ENCODE measurements at regions not wholly inside any gene's neighbourhood (a gene's known extent, or its start where the extent isn't known, plus 50 kb on each side); places are given as distances from the start of the nearest gene placed in this dataset.

- ATAC-seq (peak; percentile 83), DNase-seq (peak; percentile 62)
Measured at GRCh38 chr14:49971156-49972130, 78.6 kb downstream of the ARF6 start.

DNA sequence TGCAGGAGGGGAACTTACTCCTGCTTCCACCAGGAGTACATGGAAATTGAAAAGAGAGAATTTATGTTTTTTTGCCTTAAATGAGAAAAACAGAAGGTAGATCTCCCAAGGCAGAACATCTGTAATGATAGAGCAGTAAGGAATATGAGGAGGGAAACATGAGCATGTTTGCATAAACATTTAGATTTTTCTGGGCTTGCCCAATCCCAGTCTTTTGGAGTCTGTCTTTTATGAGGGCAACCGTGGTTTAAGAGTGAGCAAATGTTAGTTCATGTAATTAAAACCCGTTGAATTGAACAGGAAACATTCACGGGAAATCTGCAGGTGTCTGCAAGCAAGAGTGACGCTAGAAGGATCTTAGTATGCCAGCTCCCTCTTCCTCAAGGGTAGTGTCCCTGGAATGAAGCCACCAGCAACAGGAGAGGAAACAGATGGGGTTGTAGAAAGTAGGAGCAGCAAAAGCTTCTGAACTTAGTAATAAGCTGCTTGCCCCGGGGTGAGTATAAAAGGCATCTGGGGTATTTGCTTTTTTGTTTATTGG, 79.3 kb downstream of the ARF6 start:
- ATAC-seq, result no peak
- DNase-seq, result no peak

- DNase-seq (peak; percentile 49), ATAC-seq (peak; percentile 48)
Measured at GRCh38 chr14:49972823-49973222, 79.9 kb downstream of the ARF6 start.

- no peak for ATAC-seq
- no peak for DNase-seq
Measured at GRCh38 chr14:49975276-49975675, 82.4 kb downstream of the ARF6 start.

- no peak for ATAC-seq
- no peak for DNase-seq
Measured at GRCh38 chr14:49975799-49976198, 82.9 kb downstream of the ARF6 start.

GRCh38 chr14:49977126-49977841, 84.4 kb downstream of the ARF6 start:
- ATAC-seq (peak; percentile 83), DNase-seq (peak; percentile 52)

- no peak for DNase-seq
Measured at GRCh38 chr14:49980027-49980426, 87.1 kb downstream of the ARF6 start.

GRCh38 chr14:49982082-49982481, 89.2 kb downstream of the ARF6 start:
- ATAC-seq (no peak), DNase-seq (no peak)

More at GRCh38 chr14:49980027-49980426, 87.1 kb downstream of the ARF6 start:
- no peak for ATAC-seq

- no peak for DNase-seq
- ATAC-seq, result no peak
Measured at GRCh38 chr14:49982501-49982951, 89.6 kb downstream of the ARF6 start.

GRCh38 chr14:49984424-49984823, 91.5 kb downstream of the ARF6 start:
- DNase-seq, result no peak
- ATAC-seq, result peak; percentile 73

DNA sequence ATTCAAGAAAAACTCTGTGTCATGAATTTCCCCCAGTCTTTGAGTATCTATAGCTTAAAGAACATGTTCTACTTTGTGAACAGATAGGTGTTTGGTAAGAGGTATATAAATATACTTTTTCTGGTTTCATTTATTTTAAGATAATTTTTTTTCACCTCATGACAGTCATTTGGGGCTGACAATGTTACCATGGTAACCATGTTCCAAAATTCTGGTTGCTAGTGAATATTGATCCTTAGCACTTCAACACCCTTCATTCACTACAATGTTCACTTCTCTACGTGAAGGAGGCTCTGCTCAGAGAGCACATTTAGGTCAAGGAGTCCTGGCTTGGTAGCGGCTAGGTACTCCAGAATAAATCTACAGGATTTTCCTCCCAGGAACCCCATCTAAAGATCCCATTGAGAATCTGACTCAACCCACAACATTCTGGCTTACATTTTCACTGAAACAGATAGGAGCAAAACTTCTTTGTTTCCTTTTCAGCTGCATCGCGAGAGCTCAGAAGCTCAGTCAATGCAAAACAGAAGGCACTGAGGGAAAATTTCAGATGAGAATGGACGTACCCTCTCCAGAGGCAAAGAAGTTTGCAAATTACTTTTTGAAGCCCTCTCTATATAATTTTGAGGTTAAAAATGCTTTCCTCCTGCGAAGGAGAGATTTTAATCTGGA, 93.6 kb downstream of the ARF6 start:
- no peak for DNase-seq
- ATAC-seq, result no peak

DNA sequence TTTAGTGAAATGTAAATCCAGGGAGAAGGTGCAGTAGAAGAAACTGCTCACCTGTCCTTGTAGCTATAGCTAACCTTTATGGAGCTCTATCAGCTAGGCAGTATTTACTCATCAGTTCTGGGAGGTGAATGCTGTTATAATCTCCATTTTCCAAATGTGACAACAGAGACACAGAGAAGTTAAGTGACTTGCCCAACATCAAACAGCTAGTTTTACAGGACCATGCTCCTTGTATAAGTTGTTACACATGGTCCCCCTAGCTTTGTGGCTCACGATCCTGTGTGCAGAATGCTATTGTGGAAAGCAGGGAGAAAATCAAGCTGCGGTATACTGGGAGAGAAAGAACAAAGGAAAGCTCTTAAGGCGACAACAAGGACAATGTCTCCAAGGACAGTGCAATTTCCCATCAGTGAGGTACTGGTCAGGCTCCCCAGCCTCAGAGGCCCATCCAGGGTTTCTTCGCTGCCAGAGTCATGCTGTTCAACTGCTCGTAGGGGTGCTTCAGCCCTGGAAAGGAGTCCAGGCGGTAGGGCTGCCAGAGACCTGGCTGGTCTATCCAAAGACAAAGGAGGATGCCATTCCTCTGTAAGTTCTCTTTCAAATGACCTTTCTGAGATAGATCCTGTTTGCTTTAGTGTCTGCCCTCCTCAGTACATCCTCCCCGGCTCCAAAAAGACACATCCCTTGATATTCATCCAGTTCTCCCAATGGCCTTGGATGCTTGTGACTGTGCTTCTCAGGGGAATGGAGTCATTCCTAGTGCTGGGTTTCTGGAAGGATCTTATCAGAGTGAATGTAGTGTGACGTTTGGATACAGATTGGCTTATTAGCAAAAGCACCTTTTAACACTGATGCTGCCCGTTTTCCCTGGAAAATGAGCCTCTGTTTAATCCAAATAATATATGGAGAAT, 95.5 kb downstream of the ARF6 start:
- no peak for ATAC-seq
- no peak for DNase-seq

DNA sequence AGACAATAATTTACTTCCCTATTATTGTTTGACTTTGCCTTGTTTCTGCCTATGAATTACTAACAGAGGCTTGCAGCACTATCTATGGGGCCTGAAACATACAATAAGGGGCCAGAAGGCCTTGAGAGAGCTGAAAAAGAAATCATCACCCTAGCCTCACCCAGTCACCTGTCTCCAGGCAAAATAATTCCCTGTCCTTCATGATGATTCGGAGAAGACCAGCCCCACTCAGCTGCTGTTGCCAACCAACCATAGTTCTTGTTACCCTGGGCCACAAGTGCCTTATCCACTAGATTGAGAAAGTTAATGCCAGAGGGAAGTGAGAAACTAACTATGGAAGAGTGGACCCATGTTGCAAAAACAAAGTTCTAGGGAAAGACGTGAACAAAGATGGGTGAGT, 97.1 kb downstream of the ARF6 start:
- ATAC-seq, result no peak
- DNase-seq, result no peak

- no peak for DNase-seq
- no peak for ATAC-seq
Measured at GRCh38 chr14:49991491-49991890, 98.6 kb downstream of the ARF6 start.

DNA sequence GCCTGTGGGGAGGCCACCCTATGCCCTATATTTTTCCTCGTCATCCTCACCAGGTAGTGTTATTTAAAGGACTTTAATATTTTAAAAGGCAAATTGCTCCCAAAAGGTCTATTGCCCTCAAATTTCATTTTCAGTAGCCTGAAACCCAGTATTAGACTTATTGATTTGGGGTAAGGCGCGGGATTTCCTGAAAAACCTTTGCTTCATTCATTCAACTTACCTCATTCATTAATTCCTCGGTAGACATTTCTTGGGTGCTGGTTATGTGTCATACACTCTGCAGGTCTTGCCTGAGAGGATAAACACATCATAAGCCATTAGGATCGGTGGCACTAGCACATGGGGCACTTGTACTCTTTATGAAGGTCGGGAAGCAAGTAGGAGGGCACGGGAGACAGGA, 99.2 kb downstream of the ARF6 start:
- ATAC-seq (no peak), DNase-seq (no peak)

GRCh38 chr14:49992448-49992847, 99.6 kb downstream of the ARF6 start:
- DNase-seq (no peak), ATAC-seq (peak; percentile 22)

DNA sequence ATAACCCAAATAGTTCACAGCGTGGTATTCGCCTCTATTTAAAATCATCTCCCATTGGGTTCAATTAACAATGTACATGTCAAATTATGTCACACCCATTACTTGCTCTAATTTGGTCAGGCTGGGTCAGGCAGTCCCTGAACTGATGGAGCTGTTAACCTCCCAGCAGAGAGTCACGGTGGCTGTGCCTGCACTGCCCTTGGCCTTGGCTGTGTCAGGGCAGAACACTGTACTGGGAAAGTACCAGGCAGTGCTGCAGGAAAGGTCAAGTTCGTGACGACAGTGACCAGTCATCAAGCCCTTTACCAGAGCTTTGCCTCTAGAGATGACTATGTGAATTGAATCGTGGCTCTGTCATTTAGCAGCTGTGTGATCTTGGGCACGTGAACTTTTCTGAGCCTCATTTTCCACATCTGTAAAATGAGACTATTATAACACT, 100.0 kb downstream of the ARF6 start:
- ATAC-seq (peak; percentile 98), DNase-seq (peak; percentile 69)

DNA sequence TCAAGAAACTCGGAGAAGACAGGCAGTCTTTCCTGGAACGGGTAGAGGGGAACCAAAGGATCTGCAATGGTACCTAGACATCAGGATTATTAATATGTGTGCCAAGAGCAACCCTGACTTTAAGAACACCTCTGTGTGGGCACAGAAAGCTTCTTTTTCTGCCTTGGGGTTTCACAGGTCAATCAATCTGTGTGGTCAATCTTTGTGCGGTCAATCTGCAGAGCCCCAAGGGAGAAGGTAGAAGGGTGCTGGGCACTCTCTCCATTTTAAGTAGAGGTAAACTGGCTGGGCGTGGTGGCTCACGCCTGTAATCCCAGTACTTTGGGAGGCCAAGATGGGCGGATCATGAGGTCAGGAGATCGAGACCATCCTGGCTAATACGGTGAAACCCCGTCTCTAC, 100.7 kb downstream of the ARF6 start:
- DNase-seq (no peak), ATAC-seq (no peak)

DNA sequence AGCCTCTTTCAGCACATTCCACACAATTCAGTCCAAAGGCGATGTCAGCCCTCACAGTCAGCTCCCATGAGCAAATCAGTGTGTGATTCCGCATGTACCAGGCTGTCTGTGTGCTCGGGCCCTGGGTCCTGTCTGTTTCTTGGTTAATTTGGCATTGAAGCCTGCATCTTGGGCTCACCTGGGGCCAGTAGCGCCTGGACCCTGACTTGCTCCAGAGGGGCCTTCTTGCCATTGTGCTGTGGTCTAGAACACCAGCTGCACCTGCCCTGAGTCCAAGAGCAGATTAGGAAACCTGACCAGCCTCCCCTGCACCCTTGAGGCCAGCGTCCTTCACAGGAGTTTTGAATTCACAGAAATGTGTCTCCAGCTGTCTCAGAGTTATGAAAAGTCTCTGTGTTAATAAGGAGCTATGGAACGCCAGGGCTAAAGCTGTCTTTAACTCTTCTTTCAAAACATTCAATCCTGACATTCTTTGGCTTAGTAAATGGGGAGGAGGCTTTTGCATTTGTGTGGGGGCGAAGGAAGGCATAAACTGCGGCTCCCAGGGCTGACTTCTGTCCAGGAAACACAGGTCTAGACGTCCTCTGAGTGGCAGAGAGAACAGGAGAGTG, 102.2 kb downstream of the ARF6 start:
- no peak for DNase-seq
- no peak for ATAC-seq

GRCh38 chr14:49997991-49998390, 105.1 kb downstream of the ARF6 start:
- DNase-seq (no peak), ATAC-seq (no peak)
